AG04449 (cell line): ENCODE measurements at regions not wholly inside any gene's neighbourhood (a gene's known extent, or its start where the extent isn't known, plus 50 kb on each side); places are given as distances from the start of the nearest gene placed in this dataset.

Experiments used
- CTCF ChIA-PET: fragments of 350-600 bp; formaldehyde crosslinking; extraction: SDS; loops from one replicate; lab custom pipeline; 2021; ENCODE audit warnings: antibody characterized with exemption; lab: Yijun Ruan, JAX
- POLR2A ChIA-PET: fragments of 400-600, 350-600 bp; formaldehyde crosslinking; extraction: SDS; loops from one replicate; lab custom pipeline; 2020; ENCODE audit warnings: antibody characterized with exemption, inconsistent platforms; lab: Yijun Ruan, JAX
- DNase-seq: peaks from one replicate; pipeline ENCODE4 v3.0.0-alpha.2; 2010; ENCODE audit warnings: low read depth, low spot score
- H3K4me3 ChIP-seq: 2 replicates; pipeline ENCODE4 v1.5.1; 2011; ENCODE audit warnings: low read depth, mild to moderate bottlenecking, control low read depth, low read length
- TF ChIP-seq, protein P1 (sequence below): IDR thresholded peaks from one replicate; pipeline ENCODE4 v1.5.1; 2011; ENCODE audit warnings: mild to moderate bottlenecking, moderate library complexity, low read length, control low read depth, inconsistent platforms; ENCODE audit not compliant: insufficient read depth; ENCODE audit errors: missing control alignments

DNA sequence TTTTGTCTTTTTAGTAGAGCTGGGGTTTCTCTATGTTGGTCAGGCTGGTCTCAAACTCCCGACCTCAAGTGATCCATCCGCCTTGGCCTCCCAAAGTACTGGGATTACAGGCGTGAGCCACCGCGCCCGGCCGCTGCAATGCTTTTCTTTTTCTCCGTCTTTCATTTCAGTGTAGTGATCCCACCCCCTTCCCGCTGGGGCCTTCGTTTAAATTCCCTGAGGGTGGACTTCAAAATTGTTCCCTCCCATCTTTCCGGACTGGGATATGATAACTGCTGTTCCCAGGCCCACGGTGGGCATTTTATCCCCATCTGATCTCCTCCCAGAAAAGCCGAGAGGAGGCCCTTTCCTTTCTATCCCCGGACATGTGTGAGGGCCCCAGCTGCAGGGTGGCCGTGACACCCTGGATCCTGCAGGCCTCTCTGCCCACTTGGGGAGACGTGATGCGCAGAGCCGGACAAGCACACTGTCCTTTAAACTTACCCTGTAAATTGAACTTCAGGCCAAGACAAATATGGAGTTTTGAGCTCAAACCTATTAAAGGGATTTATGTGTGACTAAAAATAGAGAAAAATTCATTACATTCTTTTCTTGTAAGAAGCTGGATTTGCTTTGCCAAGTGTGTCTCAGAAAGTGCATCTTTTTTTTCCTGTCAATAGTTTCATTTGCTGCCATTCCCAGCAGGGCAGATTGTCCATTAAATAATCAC, 54.5 kb upstream of the AFF3 start:
- POLR2A ChIA-PET, result interaction anchor here (0.6 to 1.2 kb wide), 4 partner anchors 184 to 638 kb away, joined by 3 to 4 read pairs (median 4); no protein-coding TSS in a partner anchor
- TF ChIP-seq, protein P1, sequence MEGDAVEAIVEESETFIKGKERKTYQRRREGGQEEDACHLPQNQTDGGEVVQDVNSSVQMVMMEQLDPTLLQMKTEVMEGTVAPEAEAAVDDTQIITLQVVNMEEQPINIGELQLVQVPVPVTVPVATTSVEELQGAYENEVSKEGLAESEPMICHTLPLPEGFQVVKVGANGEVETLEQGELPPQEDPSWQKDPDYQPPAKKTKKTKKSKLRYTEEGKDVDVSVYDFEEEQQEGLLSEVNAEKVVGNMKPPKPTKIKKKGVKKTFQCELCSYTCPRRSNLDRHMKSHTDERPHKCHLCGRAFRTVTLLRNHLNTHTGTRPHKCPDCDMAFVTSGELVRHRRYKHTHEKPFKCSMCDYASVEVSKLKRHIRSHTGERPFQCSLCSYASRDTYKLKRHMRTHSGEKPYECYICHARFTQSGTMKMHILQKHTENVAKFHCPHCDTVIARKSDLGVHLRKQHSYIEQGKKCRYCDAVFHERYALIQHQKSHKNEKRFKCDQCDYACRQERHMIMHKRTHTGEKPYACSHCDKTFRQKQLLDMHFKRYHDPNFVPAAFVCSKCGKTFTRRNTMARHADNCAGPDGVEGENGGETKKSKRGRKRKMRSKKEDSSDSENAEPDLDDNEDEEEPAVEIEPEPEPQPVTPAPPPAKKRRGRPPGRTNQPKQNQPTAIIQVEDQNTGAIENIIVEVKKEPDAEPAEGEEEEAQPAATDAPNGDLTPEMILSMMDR, result no peak
- DNase-seq, result peak; percentile 47
- H3K4me3 ChIP-seq, result no peak overlapping the region
- CTCF ChIA-PET, result interaction anchor here (1.2 to 1.3 kb wide), 2 partner anchors 33 to 64 kb away, joined by 3 to 4 read pairs; no protein-coding TSS in a partner anchor

DNA sequence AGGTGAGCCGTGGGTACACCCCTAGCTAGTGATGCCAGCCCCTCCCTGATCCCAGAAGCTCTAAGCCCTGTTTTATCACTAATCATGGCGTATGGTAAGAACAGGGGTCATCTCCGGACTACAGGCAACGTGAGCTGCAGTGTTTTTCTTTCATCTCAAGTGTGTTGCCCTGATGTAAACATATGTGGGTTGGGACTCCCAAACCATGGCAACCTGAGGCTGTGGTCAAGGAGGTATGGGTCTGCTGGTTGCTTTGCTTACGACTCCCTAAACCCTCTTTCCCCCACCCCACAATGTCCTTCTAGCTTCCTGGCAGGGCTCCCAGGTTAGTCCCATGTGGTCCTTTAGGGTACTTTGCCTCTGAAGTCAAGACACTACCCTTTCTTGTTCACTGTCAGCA, 53.6 kb upstream of the AFF3 start:
- ChIA-PET CTCF (no interaction called here), POLR2A (no interaction called here)

DNA sequence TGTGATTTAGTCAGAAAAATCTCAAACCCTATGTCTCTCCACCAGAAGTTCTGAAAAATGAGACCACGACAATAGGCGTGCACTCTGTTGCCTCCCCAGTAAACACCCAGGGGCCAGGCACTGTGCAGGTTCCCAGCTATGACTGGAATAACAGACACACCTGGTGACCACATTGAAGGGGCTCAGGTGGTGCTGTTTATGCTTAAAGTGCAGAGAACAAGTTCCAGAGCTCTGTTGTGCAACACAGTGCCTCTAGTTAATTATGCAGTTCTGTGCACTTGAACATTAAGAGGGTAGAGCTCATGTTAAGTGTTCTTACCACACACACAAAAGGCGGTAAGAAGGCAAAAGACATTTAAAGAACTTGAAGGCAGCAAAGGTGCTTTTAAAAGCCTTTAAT, 52.6 kb upstream of the AFF3 start:
- TF ChIP-seq, protein P1, result no peak
- POLR2A ChIA-PET, result no interaction called here
- CTCF ChIA-PET, result no interaction called here

More for the DNA sequence above, 53.6 kb upstream of the AFF3 start:
- no peak for DNase-seq
- H3K4me3 ChIP-seq, result no peak overlapping the region
- TF ChIP-seq, protein P1, result no peak

DNA sequence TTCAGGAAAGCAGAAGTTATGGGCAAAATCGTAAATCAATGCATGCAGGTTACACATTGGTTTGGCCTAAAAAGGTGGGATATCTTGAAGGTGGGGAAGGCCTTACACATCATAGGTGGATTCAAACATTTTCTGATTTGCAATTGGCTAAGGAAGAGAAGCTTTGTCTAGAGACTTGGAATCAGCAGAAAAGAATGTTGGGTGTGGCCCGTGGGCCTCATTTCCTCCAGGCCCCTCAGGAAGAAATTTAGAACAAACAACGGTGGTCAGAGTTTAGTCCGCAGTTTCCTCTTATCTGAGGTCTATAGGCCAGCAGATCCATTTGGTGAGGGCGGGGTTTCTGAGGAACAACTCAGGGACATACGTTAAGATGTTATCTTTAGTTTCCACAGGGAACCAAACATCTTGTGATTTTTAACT, 50.9 kb upstream of the AFF3 start:
- POLR2A ChIA-PET, result no interaction called here
- CTCF ChIA-PET, result interaction anchor here (1.3 kb wide), 1 partner anchor 10 kb away, joined by 4 read pairs; no protein-coding TSS in a partner anchor

More for the DNA sequence above, 52.6 kb upstream of the AFF3 start:
- H3K4me3 ChIP-seq, result no peak overlapping the region
- no peak for DNase-seq

DNA sequence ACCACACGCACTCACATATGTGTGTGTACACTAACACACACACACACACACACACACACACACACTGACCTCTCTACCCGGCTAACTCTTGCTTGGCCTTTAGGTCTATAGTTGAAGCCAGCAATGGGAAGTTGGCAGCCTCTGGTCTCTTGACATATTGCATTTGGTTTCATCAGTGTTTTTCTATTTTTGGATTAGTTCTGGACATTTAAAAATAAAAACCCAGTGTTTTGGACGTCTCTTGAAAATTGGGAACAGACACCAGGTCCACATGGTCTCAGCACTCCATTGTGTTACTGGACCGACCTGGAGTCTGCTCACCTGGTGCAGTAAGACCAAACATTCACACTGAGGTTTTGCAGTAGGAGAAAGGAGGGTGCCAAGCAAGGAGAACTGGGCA, 50.4 kb upstream of the AFF3 start:
- POLR2A ChIA-PET, result no interaction called here
- CTCF ChIA-PET, result no interaction called here
- no peak for DNase-seq
- TF ChIP-seq, protein P1, result no peak
- no peak overlapping the region for H3K4me3 ChIP-seq

More for the DNA sequence above, 50.9 kb upstream of the AFF3 start:
- TF ChIP-seq, protein P1, result no peak
- DNase-seq, result no peak
- H3K4me3 ChIP-seq, result no peak overlapping the region

DNA sequence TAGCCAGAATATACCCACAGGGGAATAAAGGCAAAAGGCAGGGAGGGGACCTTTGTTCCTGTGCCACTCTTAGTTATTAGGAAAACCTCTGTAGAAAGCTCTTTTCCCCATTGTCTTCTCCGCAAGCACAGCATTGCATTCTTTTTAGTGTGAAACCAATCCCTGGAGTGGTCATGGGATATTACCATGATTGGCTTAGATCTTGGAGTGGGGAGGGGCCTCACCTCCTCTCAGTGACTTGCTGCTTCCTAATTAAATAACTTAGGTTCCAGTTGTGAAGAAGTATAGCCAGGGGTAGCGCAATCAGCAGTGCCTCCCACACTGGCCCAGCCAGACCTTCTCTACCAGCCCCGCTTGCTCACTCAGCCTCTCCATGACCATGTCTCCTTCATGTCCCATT, 49.9 kb upstream of the AFF3 start:
- TF ChIP-seq, protein P1, result no peak
- CTCF ChIA-PET, result no interaction called here
- POLR2A ChIA-PET, result no interaction called here

More for the DNA sequence above, 49.9 kb upstream of the AFF3 start:
- H3K4me3 ChIP-seq, result no peak overlapping the region
- no peak for DNase-seq
